K562 (cell line): ENCODE measurements at regions not wholly inside any gene's neighbourhood (a gene's known extent, or its start where the extent isn't known, plus 50 kb on each side); places are given as distances from the start of the nearest gene placed in this dataset.

Experiments used
- ATAC-seq: fragments of 200-7000 bp; cut with Tn5 transposase; 3 replicates; pipeline ENCODE4 v1.9.1; 2020; ENCODE audit warnings: moderate library complexity
- BruUV-seq: library from RNA; stranded (reverse); fragments of 400-500 nt; replicated peaks from 2 replicates; lab custom pipeline; 2021; lab: Mats Ljungman, UMichigan
- CTCF ChIA-PET: fragments of 300-600 bp; formaldehyde crosslinking; extraction: SDS; loops from one replicate; lab custom pipeline; 2021; ENCODE audit warnings: low intra/inter-chr PET ratio; lab: Yijun Ruan, JAX
- POLR2A ChIA-PET: fragments of 300-600, 350-650 bp; sonication (Branson Sonifier 250); formaldehyde crosslinking; extraction: SDS; loops from one replicate; lab custom pipeline; 2021; ENCODE audit warnings: antibody characterized with exemption, inconsistent platforms; lab: Yijun Ruan, JAX
- DNase-seq, 4 experiments: peaks; one replicate each; pipeline versions ENCODE4 v3.0.0 to v3.0.0-alpha.2; 2011 to 2018; ENCODE audit warnings: low spot score in 3 of 4, mixed read lengths in 3 of 4; ENCODE audit errors: extremely low read depth in 1 of 4
- FAIRE-seq: peaks from 2 replicates; lab custom pipeline; 2011; peaks lifted over from hg19 to GRCh38; lab: Jason Lieb, UNC
- H2AFZ ChIP-seq: 2 replicates; pipeline ENCODE4 v1.6.0; 2011; ENCODE audit warnings: low read depth, low read length, control low read depth, inconsistent platforms
- H3K27ac ChIP-seq: fragments of 200-600 bp; 3 replicates; pipeline ENCODE4 v1.8.0; 2011; ENCODE audit warnings: low read depth, mild to moderate bottlenecking, control low read depth, inconsistent platforms, low read length, moderate library complexity, mixed read lengths; ENCODE audit errors: extremely low read depth
- H3K27me3 ChIP-seq, 2 experiments: fragments of 300-600 bp in 1 of 2; 2 replicates in 1 of 2; 3 replicates in 1 of 2; pipeline versions ENCODE4 v1.6.0 to v1.8.0; 2011; ENCODE audit warnings: inconsistent platforms in 2 of 2, low read length in 2 of 2, mild to moderate bottlenecking in 1 of 2, mixed read lengths in 1 of 2, moderate library complexity in 1 of 2; ENCODE audit not compliant: control insufficient read depth in 2 of 2, insufficient read depth in 2 of 2
- H3K36me3 ChIP-seq: fragments of 300-600 bp; 3 replicates; pipeline ENCODE4 v1.8.0; 2011; ENCODE audit warnings: mild to moderate bottlenecking, low read length, inconsistent platforms; ENCODE audit not compliant: control insufficient read depth, insufficient read depth
- H3K4me1 ChIP-seq, 2 experiments: fragments of 200-600 bp in 1 of 2; replicated peaks in 1 of 2; 2 replicates in 1 of 2; 3 replicates in 1 of 2; pipeline versions ENCODE4 v1.5.1 to v1.8.0; 2011; ENCODE audit warnings: inconsistent platforms in 2 of 2, low read length in 2 of 2, mild to moderate bottlenecking in 1 of 2, mixed read lengths in 1 of 2, moderate library complexity in 1 of 2; ENCODE audit not compliant: control insufficient read depth in 2 of 2, insufficient read depth in 2 of 2
- H3K4me2 ChIP-seq: 2 replicates; pipeline ENCODE4 v1.6.1; 2011; ENCODE audit warnings: low read length, control low read depth, inconsistent platforms, mixed read lengths; ENCODE audit not compliant: insufficient read depth
- H3K4me3 ChIP-seq: fragments of 200-600 bp; sonication (generic), shearing (Covaris generic); 2 replicates; pipeline ENCODE4 v1.5.1; 2016; ENCODE audit warnings: control low read depth, inconsistent platforms
- H3K79me2 ChIP-seq: fragments of 200-600 bp; 3 replicates; pipeline ENCODE4 v1.8.0; 2011; ENCODE audit warnings: low read length, inconsistent platforms; ENCODE audit not compliant: control insufficient read depth, insufficient read depth
- H3K9ac ChIP-seq, 2 experiments: 2 replicates each; pipeline versions ENCODE4 v1.6.0 to v1.6.1; 2011; ENCODE audit warnings: low read depth in 2 of 2, low read length in 2 of 2, control low read depth in 1 of 2, inconsistent platforms in 1 of 2, mild to moderate bottlenecking in 1 of 2, mixed read lengths in 1 of 2; ENCODE audit not compliant: insufficient read depth in 1 of 2
- H3K9me1 ChIP-seq: one replicate; pipeline ENCODE4 v1.6.0; 2011; ENCODE audit warnings: inconsistent platforms, mild to moderate bottlenecking, low read length, moderate library complexity; ENCODE audit not compliant: control insufficient read depth, insufficient read depth
- H3K9me3 ChIP-seq: replicated peaks from 2 replicates; pipeline ENCODE4 v1.5.1; 2011; ENCODE audit warnings: low read depth, low read length, inconsistent platforms; ENCODE audit not compliant: control insufficient read depth, insufficient read depth
- H4K20me1 ChIP-seq: replicated peaks from 2 replicates; pipeline ENCODE4 v1.6.1; 2011; ENCODE audit warnings: low read length, inconsistent platforms, mixed read lengths; ENCODE audit not compliant: control insufficient read depth, insufficient read depth
- DEAF1 ChIP-seq: fragments of 450-650 bp; formaldehyde crosslinking; IDR thresholded peaks from 2 replicates; pipeline ENCODE4 v1.4.0; 2020; ENCODE audit warnings: mild to moderate bottlenecking, moderate library complexity
- HNRNPL ChIP-seq: fragments of 200-400 bp; formaldehyde crosslinking; IDR thresholded peaks from 2 replicates; pipeline ENCODE4 v1.6.1; 2017; ENCODE audit warnings: low read depth, mild to moderate bottlenecking, low read length
- NBN ChIP-seq: fragments of 450-650 bp; IDR thresholded peaks from 2 replicates; pipeline ENCODE4 v1.6.1; 2016; ENCODE audit warnings: low read depth, mild to moderate bottlenecking
- PHF8 ChIP-seq: fragments of 200-600 bp; sonication (generic); IDR thresholded peaks from 2 replicates; pipeline ENCODE4 v1.6.1; 2012; ENCODE audit warnings: mixed run types, mild to moderate bottlenecking, inconsistent platforms, low read length, moderate library complexity, borderline replicate concordance
- RUNX1 ChIP-seq: sonication (generic); IDR thresholded peaks from 2 replicates; pipeline ENCODE4 v1.6.1; 2016; ENCODE audit warnings: antibody characterized with exemption, low read depth
- ZKSCAN1 ChIP-seq: fragments of 150-350 bp; IDR thresholded peaks from 2 replicates; pipeline ENCODE4 v1.6.1; 2016; ENCODE audit warnings: low read depth, low read length
- ZNF609 ChIP-seq: sonication (generic); formaldehyde crosslinking; IDR thresholded peaks from 2 replicates; pipeline ENCODE4 v1.8.1; 2023; ENCODE audit warnings: missing genetic modification reagents, mild to moderate bottlenecking, borderline replicate concordance
- WGBS: fragments of 100-300 bp; shearing (Covaris generic); methylation state at CpG from one replicate; pipeline ENCODE4 v1.1.6; 2016; ENCODE audit warnings: low coverage, mixed read lengths; ENCODE audit not compliant: insufficient coverage; ENCODE audit errors: missing lambda C conversion rate; 5-methylcytosine and 5-hydroxymethylcytosine counted together
- in situ Hi-C: fragments of 300-500 bp; cut with MboI; formaldehyde crosslinking; loops from 4 replicates; pipeline ENCODE4 v1.15.0; 2018; ENCODE audit warnings: inconsistent platforms, mixed read lengths
- intact Hi-C: fragments of 100-400 bp; cut with micrococcal nuclease; formaldehyde crosslinking; loops from 2 replicates; pipeline ENCODE4 v1.14.2; 2022

- Histone ChIP-seq H3K4me1 (no peaks in the 10 kb centered on the region), H3K36me3 (no peaks in the 10 kb centered on the region), H3K4me3 (no peak overlapping the region), H2AFZ (no peak overlapping the region), H3K9ac (no peak overlapping the region), H3K9me3 (no peaks in the 10 kb centered on the region), H3K27ac (no peak overlapping the region), H4K20me1 (no peaks in the 10 kb centered on the region), H3K9me1 (no peaks in the 10 kb centered on the region), H3K79me2 (no peaks in the 10 kb centered on the region)
- 0% methylated on average over 7 of the region's 7 CpGs for WGBS
- ATAC-seq (no peak), DNase-seq (no peak)
- in situ Hi-C loops, result no loop called here
- no TSS peak for BruUV-seq
- ChIA-PET CTCF (no interaction called here), POLR2A (no interaction called here)
- intact Hi-C loops, result no loop called here
- TF ChIP-seq HNRNPL (no peak), DEAF1 (CRISPR knock-in tag) (no peak), ZNF609 (no peak), NBN (no peak), PHF8 (no peak), ZKSCAN1 (no peak), RUNX1 (no peak)
- TF ChIP-seq, all 486 proteins: peak for 0
- no peak for FAIRE-seq
- Histone ChIP-seq H3K27me3 (no peaks in the 10 kb centered on the region), H3K4me2 (no peak overlapping the region)
Measured at GRCh38 chr3:168266335-168266734, 170.6 kb upstream of the GOLIM4 start.
